HG03439 (cell line): ENCODE measurements at regions not wholly inside any gene's neighbourhood (a gene's known extent, or its start where the extent isn't known, plus 50 kb on each side); places are given as distances from the start of the nearest gene placed in this dataset.
"Not testable (repeated sequence)": the region's sequence is repeated elsewhere in the genome, so short reads cannot be mapped to it uniquely, and the experiment has no call there.

Experiments
- ATAC-seq: cut with Tn5 transposase; IDR thresholded peaks from one replicate; pipeline ENCODE4 v1.9.1; 2021; ENCODE audit warnings: mild to moderate bottlenecking, moderate library complexity; ENCODE audit not compliant: unreplicated experiment

- no peak for ATAC-seq
Measured at GRCh38 chr12:13924286-13924685, 57.1 kb downstream of the GRIN2B start.

- no peak for ATAC-seq
Measured at GRCh38 chr12:13918897-13919296, 62.5 kb downstream of the GRIN2B start.

GRCh38 chr12:13915096-13915495 is 66.3 kb downstream of the GRIN2B start:
- ATAC-seq = no peak

DNA sequence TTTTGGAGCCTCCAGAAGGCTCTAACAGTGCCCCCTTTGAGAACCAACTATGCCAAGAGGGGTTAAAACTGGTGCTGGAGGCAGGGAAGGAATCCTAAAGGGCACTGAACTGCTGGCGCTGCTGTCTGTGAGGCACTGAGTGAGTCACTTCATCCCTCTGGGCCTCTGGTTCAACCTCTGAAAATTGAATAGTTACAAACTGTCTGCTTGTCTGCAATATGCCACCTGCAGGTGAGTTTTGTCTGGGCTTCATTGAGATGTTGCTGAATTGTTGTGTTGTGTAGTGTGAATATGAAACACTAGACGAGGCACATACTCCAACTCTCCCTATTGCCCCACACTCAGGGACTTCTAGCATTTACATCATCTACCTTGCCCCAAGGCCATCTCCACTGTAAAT is 68.0 kb downstream of the GRIN2B start:
- ATAC-seq = no peak

GRCh38 chr12:13911756-13912554 is 69.4 kb downstream of the GRIN2B start:
- no peak for ATAC-seq

DNA sequence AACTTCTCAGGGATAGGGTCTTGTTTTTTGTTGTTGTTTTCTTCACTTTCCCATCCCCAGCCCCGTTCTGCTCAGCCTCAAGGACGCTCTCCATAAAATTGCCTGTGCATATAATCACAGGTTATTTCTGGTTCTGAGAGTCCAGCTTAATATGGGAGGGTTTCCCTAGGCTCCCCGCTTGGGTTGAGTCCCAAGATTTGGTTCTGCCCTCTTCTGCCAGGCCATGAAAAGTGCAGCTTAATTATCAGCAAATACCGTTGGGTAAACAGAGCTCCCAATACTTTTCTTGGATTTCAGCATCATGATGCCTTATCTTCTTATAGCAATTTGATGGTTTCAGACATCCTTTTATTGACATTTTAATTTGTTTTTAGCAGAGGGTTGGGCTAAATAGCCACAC is 75.6 kb downstream of the GRIN2B start:
- no peak for ATAC-seq

DNA sequence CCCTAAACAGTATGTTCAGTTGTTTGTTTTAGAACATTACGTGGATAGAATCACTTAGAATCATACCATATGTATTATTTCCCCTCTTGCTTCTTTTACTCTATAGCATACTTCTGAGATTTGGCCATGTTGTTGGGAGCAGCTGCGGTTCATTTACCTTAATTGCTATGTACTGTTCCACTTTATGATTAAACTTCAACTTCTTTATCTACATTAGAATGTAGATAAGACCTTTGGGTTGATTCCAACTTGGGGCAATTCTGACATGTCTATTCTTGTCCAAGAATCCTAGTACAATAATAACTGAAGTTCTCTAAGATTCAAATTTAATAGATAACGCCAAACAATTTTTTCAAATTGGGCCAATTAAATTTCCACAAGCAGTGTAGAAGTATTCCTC is 80.7 kb downstream of the GRIN2B start:
- ATAC-seq = no peak

GRCh38 chr12:13898387-13898786 is 83.0 kb downstream of the GRIN2B start:
- not testable (repeated sequence) for ATAC-seq

DNA sequence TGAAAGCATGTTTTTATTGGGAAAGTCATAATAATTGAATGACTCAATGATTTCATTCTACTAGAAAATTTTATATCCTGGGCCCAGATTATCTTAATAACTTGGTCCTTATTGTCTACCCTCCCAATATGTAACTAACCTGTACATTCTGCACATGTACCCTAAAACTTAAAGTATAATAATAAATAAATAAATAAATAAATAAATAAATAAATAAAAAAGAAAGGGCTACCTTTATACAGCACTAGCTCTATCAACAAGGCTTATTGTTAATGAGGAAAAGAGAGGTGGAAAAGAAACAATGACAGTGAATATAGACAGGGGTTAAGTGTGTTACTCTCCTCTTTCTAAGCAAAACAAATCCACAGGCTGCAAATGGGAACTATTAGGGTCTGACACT is 83.6 kb downstream of the GRIN2B start:
- ATAC-seq = no peak

GRCh38 chr12:13896063-13896626 is 85.3 kb downstream of the GRIN2B start:
- no peak for ATAC-seq

GRCh38 chr12:13891902-13892301 is 89.5 kb downstream of the GRIN2B start:
- ATAC-seq = no peak

GRCh38 chr12:13890943-13891342 is 90.5 kb downstream of the GRIN2B start:
- no peak for ATAC-seq

DNA sequence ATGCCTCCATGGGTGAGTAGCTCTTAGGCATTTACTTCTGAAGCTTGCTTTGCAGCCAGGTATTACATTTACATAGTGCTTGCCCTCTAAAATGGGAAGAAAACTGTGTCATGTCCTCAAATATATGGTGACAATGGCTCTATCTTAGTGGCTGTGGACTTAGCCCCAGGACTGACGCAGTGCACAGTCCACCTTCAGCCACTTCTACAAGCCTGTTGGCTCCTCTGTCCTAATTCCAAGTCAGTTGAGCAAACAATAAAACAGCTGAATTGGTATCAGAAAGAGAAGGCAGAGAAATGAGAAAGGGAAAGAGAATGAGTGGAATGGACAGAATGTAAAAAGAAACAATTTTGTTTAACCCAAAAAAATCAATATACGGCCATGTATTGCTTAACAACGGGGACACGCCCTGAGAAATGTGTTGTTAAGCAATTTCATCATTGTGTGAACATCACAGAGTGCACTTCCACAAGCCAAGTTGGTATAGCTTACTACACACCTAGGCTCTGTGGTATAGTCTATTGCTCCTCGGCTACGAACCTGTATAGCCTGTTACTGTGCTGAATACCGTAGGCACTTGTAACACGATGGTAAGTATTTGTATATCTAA is 93.5 kb downstream of the GRIN2B start:
- ATAC-seq = no peak

GRCh38 chr12:13882176-13882575 is 99.2 kb downstream of the GRIN2B start:
- no peak for ATAC-seq

GRCh38 chr12:13880613-13881012 is 100.8 kb downstream of the GRIN2B start:
- no peak for ATAC-seq

- ATAC-seq = no peak
Measured at GRCh38 chr12:13875744-13876143, 105.7 kb downstream of the GRIN2B start.

DNA sequence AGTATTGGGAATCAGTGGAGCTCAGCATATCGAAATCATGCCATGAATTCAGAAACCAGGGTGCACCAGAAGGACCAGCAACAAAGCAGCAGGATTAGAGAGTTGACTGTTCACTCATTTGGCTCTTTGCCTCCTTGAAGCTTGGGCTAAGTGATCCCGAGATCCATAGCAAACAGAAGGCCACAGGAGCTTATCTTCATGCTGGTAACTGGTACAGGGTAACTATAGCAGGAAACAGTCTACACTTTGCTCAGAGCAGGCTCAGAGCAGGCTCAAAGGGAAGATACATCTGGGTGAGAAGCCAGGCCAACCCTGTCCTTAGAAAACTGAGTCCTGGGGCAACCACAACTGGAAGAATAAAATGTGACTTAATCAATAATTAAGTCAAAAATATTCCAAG is 111.1 kb downstream of the GRIN2B start:
- no peak for ATAC-seq

GRCh38 chr12:13864081-13864673 is 117.2 kb downstream of the GRIN2B start:
- peak; percentile 87 for ATAC-seq

DNA sequence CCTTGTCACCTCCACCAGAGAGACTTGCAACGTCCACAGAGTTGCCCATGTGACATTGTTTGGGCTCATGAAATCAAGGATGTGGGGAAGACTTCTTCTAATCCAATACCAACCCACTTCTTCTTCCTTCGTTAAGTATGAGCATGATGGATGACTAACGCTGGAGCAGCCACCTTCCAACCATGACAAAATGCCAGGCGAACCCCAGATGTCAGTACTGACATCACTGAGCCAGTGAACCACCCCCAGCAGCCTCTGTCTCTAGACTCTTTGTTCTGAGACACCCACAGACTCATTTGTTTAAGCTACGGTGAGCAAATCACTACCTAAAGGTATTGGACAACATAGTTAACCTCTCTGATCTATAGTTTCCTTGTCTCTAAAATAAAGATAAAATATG is 123.7 kb downstream of the GRIN2B start:
- ATAC-seq = no peak

DNA sequence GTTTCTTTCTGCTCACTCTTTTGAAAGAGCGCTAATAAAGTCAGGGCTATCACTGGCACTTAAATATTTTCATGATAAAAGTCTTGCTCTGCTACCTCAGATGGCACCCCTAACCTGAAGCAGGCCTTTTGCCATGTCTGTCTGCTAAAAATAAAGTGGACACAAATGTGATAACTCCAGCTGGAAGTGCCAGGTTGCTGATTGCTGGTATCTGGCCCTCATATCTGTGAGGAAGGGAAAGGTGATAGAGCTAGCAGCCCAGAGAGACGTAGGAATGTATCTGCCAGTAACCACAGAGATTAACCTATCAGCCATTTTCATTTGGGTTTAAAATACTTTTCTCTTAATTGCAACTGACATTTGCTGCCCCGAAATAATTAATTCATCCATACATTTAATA is 127.9 kb downstream of the GRIN2B start:
- no peak for ATAC-seq

DNA sequence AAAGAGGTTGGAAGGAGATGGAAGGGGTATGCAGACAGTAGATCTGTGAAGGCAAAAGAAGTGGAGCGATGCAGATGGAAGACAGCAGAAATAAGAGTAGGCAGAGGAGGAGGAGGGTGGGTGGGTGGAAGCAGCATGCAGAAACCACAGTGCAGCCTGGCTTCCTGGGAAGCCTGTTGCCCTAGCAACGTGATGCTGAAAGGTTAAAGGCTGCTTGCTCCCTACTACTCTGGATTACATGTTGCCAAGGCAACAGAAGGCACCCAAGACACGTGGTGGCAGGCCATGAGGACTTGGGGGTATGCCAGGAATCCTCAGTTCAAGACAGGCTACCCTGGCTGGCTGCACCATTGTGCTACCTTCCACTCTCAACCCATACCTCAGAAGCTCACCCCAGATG is 129.6 kb downstream of the GRIN2B start:
- ATAC-seq = no peak

GRCh38 chr12:13849456-13849855 is 131.9 kb downstream of the GRIN2B start:
- ATAC-seq = no peak
